ENCODE measurements at regions not wholly inside any gene's neighbourhood (a gene's known extent, or its start where the extent isn't known, plus 50 kb on each side); places are given as distances from the start of the nearest gene placed in this dataset.

GRCh38 chr9:135310134-135310533 lies 169.4 kb upstream of the PPP1R26 start:
- no peaks in the 10 kb centered on the region for H3K36me3 ChIP-seq (ENCODE audit: control insufficient read depth in 2 of 2, extremely low read depth in 1 of 2, insufficient read depth in 2 of 2, low read length in 2 of 2)
- no peak overlapping the region for H3K9ac ChIP-seq (ENCODE audit: control insufficient read depth, extremely low read depth, insufficient read depth, low read length)
- no peak overlapping the region for H3K4me2 ChIP-seq (ENCODE audit: control insufficient read depth, extremely low read depth, insufficient read depth, low read depth, low read length)
- H3K27ac ChIP-seq (ENCODE audit: control insufficient read depth, insufficient read depth, low read length): no peak overlapping the region
- DNase-seq (ENCODE audit: low read depth, low spot score): no peak
- no peaks in the 10 kb centered on the region for H3K9me1 ChIP-seq (ENCODE audit: control insufficient read depth, extremely low read depth, insufficient read depth, low read length)
- no peaks in the 10 kb centered on the region for H3K4me1 ChIP-seq (ENCODE audit: control insufficient read depth, extremely low read depth, insufficient read depth, low read length)
- no peaks in the 10 kb centered on the region for H3K79me2 ChIP-seq (ENCODE audit: control insufficient read depth, insufficient read depth, low read length)
- dilution Hi-C loops (cut with MboI; ENCODE audit: extremely low pct_ligation_motif_present, low sequenced_read_pairs): no loop called here
- TF ChIP-seq EZH2 (IDR thresholded peaks at IDR 0.05; ENCODE audit: low read length) (no peak), CTCF (optimal IDR thresholded peaks at IDR 0.05 in 1 of 3, IDR thresholded peaks at IDR 0.05 in 1 of 3, conservative IDR thresholded peaks at IDR 0.05 in 1 of 3; ENCODE audit: extremely low read depth in 1 of 3, insufficient read depth in 2 of 3, low read length in 3 of 3) (no peak)
- H2AFZ ChIP-seq (ENCODE audit: control insufficient read depth, low read length): no peak overlapping the region
- H4K20me1 ChIP-seq (ENCODE audit: control insufficient read depth, extremely low read depth, insufficient read depth, low read length): no peaks in the 10 kb centered on the region
- H3K4me3 ChIP-seq (ENCODE audit: control insufficient read depth in 2 of 3, extremely low read depth in 1 of 3, insufficient read depth in 2 of 3, low read depth in 1 of 3, low read length in 3 of 3): no peak overlapping the region
- FAIRE-seq: no peak
- no peaks in the 10 kb centered on the region for H3K27me3 ChIP-seq (ENCODE audit: control insufficient read depth, extremely low read depth, insufficient read depth, low read length)
- H3K9me3 ChIP-seq (ENCODE audit: control insufficient read depth, low read depth, low read length): no peaks in the 10 kb centered on the region

- H2AFZ ChIP-seq (ENCODE audit: control insufficient read depth, low read length): no peak overlapping the region
- no peaks in the 10 kb centered on the region for H3K27me3 ChIP-seq (ENCODE audit: control insufficient read depth, extremely low read depth, insufficient read depth, low read length)
- no peaks in the 10 kb centered on the region for H3K79me2 ChIP-seq (ENCODE audit: control insufficient read depth, insufficient read depth, low read length)
- H4K20me1 ChIP-seq (ENCODE audit: control insufficient read depth, extremely low read depth, insufficient read depth, low read length): no peaks in the 10 kb centered on the region
- no peak overlapping the region for H3K4me3 ChIP-seq (ENCODE audit: control insufficient read depth in 2 of 3, extremely low read depth in 1 of 3, insufficient read depth in 2 of 3, low read depth in 1 of 3, low read length in 3 of 3)
- H3K4me2 ChIP-seq (ENCODE audit: control insufficient read depth, extremely low read depth, insufficient read depth, low read depth, low read length): no peak overlapping the region
- no peak overlapping the region for H3K27ac ChIP-seq (ENCODE audit: control insufficient read depth, insufficient read depth, low read length)
- H3K36me3 ChIP-seq (ENCODE audit: control insufficient read depth in 2 of 2, extremely low read depth in 1 of 2, insufficient read depth in 2 of 2, low read length in 2 of 2): no peaks in the 10 kb centered on the region
- DNase-seq (ENCODE audit: low read depth, low spot score): no peak
- no peaks in the 10 kb centered on the region for H3K9me3 ChIP-seq (ENCODE audit: control insufficient read depth, low read depth, low read length)
- no peak for TF ChIP-seq EZH2 (IDR thresholded peaks at IDR 0.05; ENCODE audit: low read length)
- TF ChIP-seq CTCF (optimal IDR thresholded peaks at IDR 0.05 in 1 of 3, IDR thresholded peaks at IDR 0.05 in 1 of 3, conservative IDR thresholded peaks at IDR 0.05 in 1 of 3; ENCODE audit: extremely low read depth in 1 of 3, insufficient read depth in 2 of 3, low read length in 3 of 3): no peak
- dilution Hi-C loops (cut with MboI; ENCODE audit: extremely low pct_ligation_motif_present, low sequenced_read_pairs): loop anchor here (5.0 kb wide), 1 partner anchor 52 kb away; no protein-coding TSS in a partner anchor
- no peaks in the 10 kb centered on the region for H3K4me1 ChIP-seq (ENCODE audit: control insufficient read depth, extremely low read depth, insufficient read depth, low read length)
- H3K9ac ChIP-seq (ENCODE audit: control insufficient read depth, extremely low read depth, insufficient read depth, low read length): no peak overlapping the region
- FAIRE-seq: no peak
- H3K9me1 ChIP-seq (ENCODE audit: control insufficient read depth, extremely low read depth, insufficient read depth, low read length): no peaks in the 10 kb centered on the region
These were observed 164.0 kb upstream of the PPP1R26 start for GRCh38 chr9:135315572-135315971.

All from keratinocyte (primary cell).